ENCODE measurements at regions not wholly inside any gene's neighbourhood (a gene's known extent, or its start where the extent isn't known, plus 50 kb on each side); places are given as distances from the start of the nearest gene placed in this dataset.

DNA sequence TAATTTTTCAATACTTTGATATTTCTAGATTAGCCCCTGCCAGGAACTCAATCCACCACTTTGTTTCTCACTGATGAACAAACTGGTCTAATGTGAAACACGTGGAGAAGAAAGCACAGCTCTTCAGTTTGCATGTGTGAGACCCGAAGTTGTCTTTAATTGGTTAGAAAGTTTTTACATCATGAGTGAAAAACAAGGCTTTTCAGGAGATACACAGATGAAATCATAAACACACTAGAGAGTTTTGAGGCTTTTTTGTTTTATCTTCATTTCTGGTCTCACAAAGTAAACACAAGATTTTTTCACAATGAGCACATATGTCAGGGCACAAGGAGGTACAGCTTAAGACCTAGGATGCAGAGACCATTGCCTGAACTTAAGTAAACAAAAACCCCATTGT is 84.5 kb upstream of the MOCS2 start:
- no peak overlapping the region for H3K27ac ChIP-seq
- TF ChIP-seq, protein P1, sequence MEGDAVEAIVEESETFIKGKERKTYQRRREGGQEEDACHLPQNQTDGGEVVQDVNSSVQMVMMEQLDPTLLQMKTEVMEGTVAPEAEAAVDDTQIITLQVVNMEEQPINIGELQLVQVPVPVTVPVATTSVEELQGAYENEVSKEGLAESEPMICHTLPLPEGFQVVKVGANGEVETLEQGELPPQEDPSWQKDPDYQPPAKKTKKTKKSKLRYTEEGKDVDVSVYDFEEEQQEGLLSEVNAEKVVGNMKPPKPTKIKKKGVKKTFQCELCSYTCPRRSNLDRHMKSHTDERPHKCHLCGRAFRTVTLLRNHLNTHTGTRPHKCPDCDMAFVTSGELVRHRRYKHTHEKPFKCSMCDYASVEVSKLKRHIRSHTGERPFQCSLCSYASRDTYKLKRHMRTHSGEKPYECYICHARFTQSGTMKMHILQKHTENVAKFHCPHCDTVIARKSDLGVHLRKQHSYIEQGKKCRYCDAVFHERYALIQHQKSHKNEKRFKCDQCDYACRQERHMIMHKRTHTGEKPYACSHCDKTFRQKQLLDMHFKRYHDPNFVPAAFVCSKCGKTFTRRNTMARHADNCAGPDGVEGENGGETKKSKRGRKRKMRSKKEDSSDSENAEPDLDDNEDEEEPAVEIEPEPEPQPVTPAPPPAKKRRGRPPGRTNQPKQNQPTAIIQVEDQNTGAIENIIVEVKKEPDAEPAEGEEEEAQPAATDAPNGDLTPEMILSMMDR (IDR thresholded peaks at IDR 0.05), result no peak
- no peak overlapping the region for H3K4me3 ChIP-seq
- no peaks in the 10 kb centered on the region for H3K27me3 ChIP-seq
- H3K4me1 ChIP-seq, result no peaks in the 10 kb centered on the region
- DNase-seq (no peak), ATAC-seq (no peak)
- intact Hi-C loops (cut with DNase I), result no loop called here
- H3K36me3 ChIP-seq, result no peaks in the 10 kb centered on the region
- no peaks in the 10 kb centered on the region for H3K9me3 ChIP-seq

DNA sequence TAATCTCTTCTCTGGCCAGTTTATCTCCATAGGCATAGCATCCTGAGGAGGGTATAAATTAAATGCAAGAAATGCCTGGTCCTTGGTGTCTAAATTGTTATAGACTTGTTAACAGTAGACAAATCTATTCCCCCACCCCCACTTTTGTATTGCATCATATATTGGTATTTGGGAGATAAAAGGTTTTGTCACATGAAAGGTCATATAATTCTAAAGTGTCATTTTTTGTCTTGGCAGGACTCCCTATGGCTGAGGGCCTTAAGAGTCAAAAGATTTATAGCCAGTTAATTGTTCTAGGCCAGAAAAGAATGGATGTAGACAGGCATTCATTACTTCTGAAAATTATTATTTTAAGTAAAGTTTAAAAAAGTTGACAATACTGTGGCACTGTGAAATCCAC is 90.3 kb upstream of the MOCS2 start:
- ATAC-seq (no peak), DNase-seq (no peak)
- Histone ChIP-seq H3K9me3 (no peaks in the 10 kb centered on the region), H3K27me3 (no peaks in the 10 kb centered on the region), H3K27ac (no peak overlapping the region), H3K4me1 (no peaks in the 10 kb centered on the region), H3K36me3 (no peaks in the 10 kb centered on the region), H3K4me3 (no peak overlapping the region)
- TF ChIP-seq, protein P1 (IDR thresholded peaks at IDR 0.05), result no peak
- intact Hi-C loops (cut with DNase I), result no loop called here

DNA sequence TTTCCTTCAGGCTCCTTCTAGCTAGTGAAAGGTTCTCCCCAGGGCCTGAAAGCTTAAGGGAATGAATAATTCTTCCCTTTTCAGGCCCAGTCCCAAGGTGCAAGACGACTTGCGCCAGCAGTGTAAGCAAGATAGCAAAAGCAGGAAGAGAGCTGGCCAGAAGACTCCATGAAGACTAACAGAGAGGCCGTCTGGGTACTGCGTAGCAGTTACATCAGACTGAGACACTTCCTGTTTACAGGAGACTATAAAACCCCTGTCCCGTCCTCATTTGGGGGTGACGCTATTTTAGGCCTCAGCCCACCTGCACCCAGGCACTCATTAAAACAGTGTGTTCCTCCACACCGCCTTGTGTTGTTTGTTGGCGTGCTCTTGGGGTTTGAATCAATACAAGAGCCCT is 90.7 kb upstream of the MOCS2 start:
- intact Hi-C loops (cut with DNase I), result no loop called here
- no peak overlapping the region for H3K4me3 ChIP-seq
- H3K9me3 ChIP-seq, result no peaks in the 10 kb centered on the region
- H3K27ac ChIP-seq, result no peak overlapping the region
- no peaks in the 10 kb centered on the region for H3K27me3 ChIP-seq
- DNase-seq, result no peak
- TF ChIP-seq, protein P1 (IDR thresholded peaks at IDR 0.05), result no peak
- no peaks in the 10 kb centered on the region for H3K36me3 ChIP-seq
- ATAC-seq, result no peak
- no peaks in the 10 kb centered on the region for H3K4me1 ChIP-seq

DNA sequence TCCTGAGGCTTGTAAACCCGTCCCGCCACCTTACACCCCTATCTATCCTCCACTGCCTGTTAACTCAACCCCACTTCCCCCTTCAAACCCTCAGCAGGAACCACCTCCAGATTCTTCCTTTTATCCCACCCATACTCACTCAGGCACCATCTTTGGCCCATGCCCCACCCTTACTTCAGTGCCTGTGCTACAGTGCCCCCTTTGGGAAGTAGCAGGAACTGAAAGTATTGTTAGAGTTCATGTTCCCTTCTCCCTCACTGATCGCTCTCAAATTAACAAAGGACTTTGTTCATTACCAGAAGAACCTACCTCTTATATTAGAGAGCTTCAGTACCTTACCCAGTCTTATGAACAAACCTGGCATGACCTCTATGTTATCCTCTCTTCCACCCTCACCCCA is 92.2 kb upstream of the MOCS2 start:
- intact Hi-C loops (cut with DNase I), result no loop called here
- TF ChIP-seq, protein P1 (IDR thresholded peaks at IDR 0.05), result peak; percentile 16
- H3K27ac ChIP-seq, result no peak overlapping the region
- no peak for ATAC-seq
- no peak overlapping the region for H3K4me3 ChIP-seq
- no peaks in the 10 kb centered on the region for H3K9me3 ChIP-seq
- DNase-seq, result no peak
- no peaks in the 10 kb centered on the region for H3K36me3 ChIP-seq
- H3K27me3 ChIP-seq, result no peaks in the 10 kb centered on the region
- H3K4me1 ChIP-seq, result no peaks in the 10 kb centered on the region

DNA sequence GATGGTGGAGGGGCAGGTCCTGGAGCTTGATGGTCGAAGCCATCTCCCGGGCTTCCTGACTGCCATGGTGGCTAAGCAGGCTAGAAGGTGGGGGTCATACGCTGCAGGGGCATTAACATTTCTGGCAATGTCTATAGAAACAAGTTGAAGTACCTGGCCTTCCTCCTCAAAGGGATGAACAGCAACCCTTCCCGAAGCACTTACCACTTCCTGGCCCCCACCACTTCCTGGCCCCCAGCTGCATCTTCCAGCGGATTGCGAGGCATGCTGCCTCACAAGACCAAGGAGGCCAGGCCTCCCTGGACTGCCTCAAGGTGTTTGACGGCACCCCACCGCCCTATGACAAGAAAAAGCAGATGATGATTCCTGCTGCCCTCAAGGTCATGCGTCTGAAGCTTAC is 97.0 kb upstream of the MOCS2 start:
- Histone ChIP-seq H3K36me3 (no peaks in the 10 kb centered on the region), H3K4me3 (no peak overlapping the region), H3K27me3 (no peaks in the 10 kb centered on the region), H3K27ac (no peak overlapping the region), H3K4me1 (no peaks in the 10 kb centered on the region), H3K9me3 (no peaks in the 10 kb centered on the region)
- DNase-seq, result no peak
- intact Hi-C loops (cut with DNase I), result no loop called here
- ATAC-seq, result no peak
- TF ChIP-seq, protein P1 (IDR thresholded peaks at IDR 0.05), result no peak

DNA sequence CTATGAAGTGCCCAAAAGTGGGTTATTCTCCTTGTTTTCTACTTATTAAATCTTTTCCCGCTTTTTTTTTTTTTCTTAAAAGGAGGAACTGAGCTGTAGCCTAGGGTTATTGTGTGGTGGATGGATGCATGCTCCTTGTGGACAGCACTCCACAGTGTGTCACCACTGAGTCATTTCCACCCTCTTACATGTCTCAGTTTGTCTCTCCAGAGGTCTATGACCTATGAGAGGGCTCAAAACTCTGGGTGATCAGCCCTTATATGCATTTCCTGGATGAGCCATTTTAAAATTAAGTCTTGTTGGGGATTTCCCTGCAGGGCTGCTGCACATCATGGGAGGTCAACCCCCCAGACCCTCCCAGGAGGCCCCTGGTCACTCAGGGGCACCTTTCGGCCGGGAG is 102.2 kb upstream of the MOCS2 start:
- no peaks in the 10 kb centered on the region for H3K4me1 ChIP-seq
- H3K36me3 ChIP-seq, result no peaks in the 10 kb centered on the region
- no peaks in the 10 kb centered on the region for H3K27me3 ChIP-seq
- no peak overlapping the region for H3K4me3 ChIP-seq
- TF ChIP-seq, protein P1 (IDR thresholded peaks at IDR 0.05), result no peak
- intact Hi-C loops (cut with DNase I), result no loop called here
- no peaks in the 10 kb centered on the region for H3K9me3 ChIP-seq
- ATAC-seq, result no peak
- no peak for DNase-seq
- no peak overlapping the region for H3K27ac ChIP-seq
